Suprapubic skin (tissue), 4 donors: ENCODE measurements at regions not wholly inside any gene's neighbourhood (a gene's known extent, or its start where the extent isn't known, plus 50 kb on each side); places are given as distances from the start of the nearest gene placed in this dataset.

ENCODE experiments used
- DNase-seq, 2 donors: peaks; one replicate each; pipeline ENCODE4 v3.0.0-alpha.2; 2019; ENCODE audit warnings: low spot score in 2 of 2
- H3K27ac ChIP-seq: fragments of 200-600 bp; sonication (generic); one replicate; pipeline ENCODE4 v1.5.1; 2019
- H3K27me3 ChIP-seq: fragments of 200-600 bp; sonication (generic); one replicate; pipeline ENCODE4 v1.5.1; 2019
- H3K36me3 ChIP-seq: fragments of 200-600 bp; sonication (generic); one replicate; pipeline ENCODE4 v1.5.1; 2019
- H3K4me1 ChIP-seq: fragments of 200-600 bp; sonication (generic); one replicate; pipeline ENCODE4 v1.5.1; 2019
- H3K4me3 ChIP-seq: fragments of 200-600 bp; sonication (generic); one replicate; pipeline ENCODE4 v1.5.1; 2019; ENCODE audit warnings: mild to moderate bottlenecking
- H3K9me3 ChIP-seq: fragments of 200-600 bp; sonication (generic); one replicate; pipeline ENCODE4 v1.5.1; 2019
- EP300 ChIP-seq: sonication (generic); formaldehyde crosslinking; IDR thresholded peaks from one replicate; pipeline ENCODE4 v1.6.1; 2017; ENCODE audit warnings: antibody characterized with exemption
- POLR2A ChIP-seq, 2 donors: fragments of 450-650 bp; IDR thresholded peaks; one replicate each; pipeline ENCODE4 v1.6.1; 2017; ENCODE audit warnings: antibody characterized with exemption in 2 of 2, mild to moderate bottlenecking in 2 of 2, moderate library complexity in 2 of 2
- POLR2AphosphoS5 ChIP-seq, 3 donors: sonication (generic); formaldehyde crosslinking; IDR thresholded peaks; one replicate each; pipeline ENCODE4 v1.6.1; 2017; ENCODE audit warnings: antibody characterized with exemption in 3 of 3
- WGBS: methylation state at CpG from one replicate; pipeline ENCODE4 v1.1.5; 2018; 5-methylcytosine and 5-hydroxymethylcytosine counted together
- TF ChIP-seq, protein P1 (sequence below), 2 donors: fragments of 200-600 bp in 1 of 2; fragments of 450-650 bp in 1 of 2; sonication (generic) in 1 of 2; IDR thresholded peaks; one replicate each; pipeline ENCODE4 v1.5.1; 2016 to 2019; ENCODE audit warnings: antibody characterized with exemption in 2 of 2, mild to moderate bottlenecking in 1 of 2, moderate library complexity in 1 of 2

DNA sequence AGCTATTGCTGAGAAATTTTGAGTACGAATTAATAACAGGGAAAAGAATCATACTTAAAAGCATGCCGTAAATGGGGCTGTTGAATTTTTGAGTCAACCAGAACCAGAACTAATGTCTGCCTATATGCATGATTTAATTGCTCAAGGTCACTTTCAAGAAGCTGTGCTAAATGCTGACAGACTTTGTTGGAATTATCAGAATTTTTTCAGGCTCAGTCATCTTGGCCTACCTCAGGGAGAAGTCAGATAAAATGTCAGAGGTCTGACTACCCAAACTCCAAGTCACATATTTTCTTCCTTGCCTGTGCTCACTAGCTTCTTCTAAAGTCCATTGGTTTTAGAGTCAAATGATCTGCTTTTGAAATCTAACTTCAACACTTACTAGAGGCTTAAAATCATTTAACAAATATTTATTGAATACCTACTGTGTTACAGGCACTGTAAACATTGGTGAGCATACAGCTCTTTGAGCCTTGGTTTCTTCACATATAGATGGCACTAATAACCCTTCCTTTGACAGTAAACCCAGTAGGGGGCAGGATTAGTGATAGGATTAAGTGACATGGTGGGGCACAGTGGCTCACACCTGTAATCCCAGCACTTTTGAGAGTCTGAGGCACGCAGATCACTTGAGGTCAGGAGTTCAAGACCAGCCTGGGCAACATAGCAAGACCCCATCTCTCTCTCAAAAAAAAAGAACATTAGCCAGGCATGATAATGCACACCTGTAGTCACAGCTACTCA lies 121.2 kb upstream of the SLC44A3 start:
- DNase-seq = no peak
- H3K27ac ChIP-seq = peak overlapping the region; percentile 59
- no peaks in the 10 kb centered on the region for H3K36me3 ChIP-seq
- no peaks in the 10 kb centered on the region for H3K27me3 ChIP-seq
- H3K4me3 ChIP-seq = no peak overlapping the region
- no peaks in the 10 kb centered on the region for H3K9me3 ChIP-seq
- TF ChIP-seq, protein P1, sequence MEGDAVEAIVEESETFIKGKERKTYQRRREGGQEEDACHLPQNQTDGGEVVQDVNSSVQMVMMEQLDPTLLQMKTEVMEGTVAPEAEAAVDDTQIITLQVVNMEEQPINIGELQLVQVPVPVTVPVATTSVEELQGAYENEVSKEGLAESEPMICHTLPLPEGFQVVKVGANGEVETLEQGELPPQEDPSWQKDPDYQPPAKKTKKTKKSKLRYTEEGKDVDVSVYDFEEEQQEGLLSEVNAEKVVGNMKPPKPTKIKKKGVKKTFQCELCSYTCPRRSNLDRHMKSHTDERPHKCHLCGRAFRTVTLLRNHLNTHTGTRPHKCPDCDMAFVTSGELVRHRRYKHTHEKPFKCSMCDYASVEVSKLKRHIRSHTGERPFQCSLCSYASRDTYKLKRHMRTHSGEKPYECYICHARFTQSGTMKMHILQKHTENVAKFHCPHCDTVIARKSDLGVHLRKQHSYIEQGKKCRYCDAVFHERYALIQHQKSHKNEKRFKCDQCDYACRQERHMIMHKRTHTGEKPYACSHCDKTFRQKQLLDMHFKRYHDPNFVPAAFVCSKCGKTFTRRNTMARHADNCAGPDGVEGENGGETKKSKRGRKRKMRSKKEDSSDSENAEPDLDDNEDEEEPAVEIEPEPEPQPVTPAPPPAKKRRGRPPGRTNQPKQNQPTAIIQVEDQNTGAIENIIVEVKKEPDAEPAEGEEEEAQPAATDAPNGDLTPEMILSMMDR (IDR thresholded peaks at IDR 0.05) = no peak
- TF ChIP-seq EP300 (no peak), POLR2AphosphoS5 (IDR thresholded peaks at IDR 0.05) (no peak), POLR2A (IDR thresholded peaks at IDR 0.05) (no peak)
- WGBS = 66% methylated on average over 3 of the region's 3 CpGs
- H3K4me1 ChIP-seq = peaks cover 6% of the 10 kb centered on the region

DNA sequence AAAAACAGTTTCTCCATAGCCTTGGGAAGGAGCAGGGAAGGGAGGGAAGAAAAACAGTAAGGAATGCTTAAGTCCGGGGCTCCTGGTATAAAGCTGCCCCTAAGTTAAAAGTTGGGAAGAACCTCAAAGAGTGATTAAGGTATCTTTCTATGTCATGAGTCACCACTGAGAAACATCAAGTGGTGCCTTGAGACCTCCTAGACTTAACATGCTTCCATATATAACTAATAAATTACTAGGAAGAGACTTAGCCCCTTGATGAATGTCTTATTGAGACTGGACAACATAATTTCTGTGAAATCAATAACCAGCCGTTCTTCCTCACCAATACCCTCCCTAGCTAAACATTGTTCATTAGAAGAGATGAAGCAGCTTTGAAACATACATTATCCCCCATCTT lies 121.8 kb upstream of the SLC44A3 start:
- Histone ChIP-seq H3K27ac (peak overlapping the region; percentile 34), H3K9me3 (no peaks in the 10 kb centered on the region), H3K27me3 (no peaks in the 10 kb centered on the region), H3K36me3 (no peaks in the 10 kb centered on the region), H3K4me1 (peaks cover 6% of the 10 kb centered on the region), H3K4me3 (no peak overlapping the region)
- DNase-seq = no peak
- no peak for TF ChIP-seq POLR2AphosphoS5 (IDR thresholded peaks at IDR 0.05)
- TF ChIP-seq, protein P1 (IDR thresholded peaks at IDR 0.05) = no peak
- no peak for TF ChIP-seq EP300
- no peak for TF ChIP-seq POLR2A (IDR thresholded peaks at IDR 0.05)
- WGBS = 89% methylated on average over 2 of the region's 2 CpGs

DNA sequence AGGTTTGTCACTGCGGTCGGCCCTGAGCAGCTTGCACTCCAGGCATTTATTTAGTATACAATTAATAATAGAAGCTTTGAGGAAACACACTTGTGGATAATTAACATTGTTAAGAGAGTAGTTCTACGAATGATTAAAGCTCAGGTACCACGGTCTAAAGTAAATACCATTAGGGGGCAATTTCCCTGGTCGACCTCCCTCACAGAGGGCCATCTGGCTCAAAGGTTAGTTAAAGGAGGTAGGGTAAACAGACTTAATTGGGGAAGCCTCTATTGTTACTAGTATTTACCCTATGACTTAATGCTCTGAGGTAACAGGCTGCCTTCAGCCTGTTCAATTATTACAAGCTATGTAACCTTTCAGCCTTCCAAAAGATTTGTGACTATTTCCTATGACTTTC lies 122.3 kb upstream of the SLC44A3 start:
- WGBS = 73% methylated on average over 5 of the region's 5 CpGs
- Histone ChIP-seq H3K36me3 (no peaks in the 10 kb centered on the region), H3K27me3 (no peaks in the 10 kb centered on the region), H3K4me1 (peaks cover 6% of the 10 kb centered on the region), H3K27ac (peak overlapping the region; percentile 34), H3K4me3 (no peak overlapping the region), H3K9me3 (no peaks in the 10 kb centered on the region)
- DNase-seq = no peak
- TF ChIP-seq, protein P1 (IDR thresholded peaks at IDR 0.05) = no peak
- TF ChIP-seq POLR2A (IDR thresholded peaks at IDR 0.05) = no peak
- TF ChIP-seq EP300 = no peak
- TF ChIP-seq POLR2AphosphoS5 (IDR thresholded peaks at IDR 0.05) = no peak

DNA sequence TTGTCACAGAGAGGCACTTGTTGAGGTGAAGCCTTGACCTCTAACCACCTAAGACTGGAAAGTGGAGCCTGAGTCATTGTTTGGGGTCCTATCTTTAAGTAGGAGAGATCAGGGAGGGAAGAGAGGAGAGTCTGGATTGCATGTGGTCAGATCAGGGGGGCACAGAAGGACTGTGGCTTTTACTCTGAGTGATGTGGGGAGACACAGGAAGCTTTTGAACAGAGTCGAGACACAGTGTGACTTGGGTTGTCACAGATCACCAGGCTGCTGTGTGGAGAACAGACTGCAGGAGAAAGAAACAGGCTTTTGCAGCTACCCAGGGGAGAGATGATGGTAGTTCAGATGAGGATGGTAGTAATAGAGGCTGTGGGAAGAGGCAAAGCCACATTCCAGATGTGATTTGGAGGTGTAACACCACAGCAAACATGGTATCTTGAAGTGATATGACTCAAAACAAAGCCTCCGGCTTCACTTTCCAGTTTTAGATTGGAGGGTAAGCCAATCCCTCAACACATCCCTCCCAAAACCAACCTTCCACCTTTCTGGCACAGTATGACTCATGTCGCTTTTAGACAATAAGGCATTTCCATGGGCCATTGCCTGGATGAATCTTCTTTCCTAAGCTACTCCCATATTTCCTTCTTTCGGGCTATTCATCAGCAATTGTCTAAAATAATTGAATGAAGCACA lies 125.8 kb upstream of the SLC44A3 start:
- TF ChIP-seq, protein P1 (IDR thresholded peaks at IDR 0.05) = no peak
- TF ChIP-seq POLR2A (IDR thresholded peaks at IDR 0.05) (no peak), EP300 (no peak), POLR2AphosphoS5 (IDR thresholded peaks at IDR 0.05) (no peak)
- Histone ChIP-seq H3K4me3 (no peak overlapping the region), H3K27ac (no peak overlapping the region), H3K36me3 (no peaks in the 10 kb centered on the region), H3K27me3 (no peaks in the 10 kb centered on the region), H3K4me1 (peaks cover 4% of the 10 kb centered on the region), H3K9me3 (no peaks in the 10 kb centered on the region)
- no peak for DNase-seq
- 86% methylated on average over 4 of the region's 4 CpGs for WGBS

DNA sequence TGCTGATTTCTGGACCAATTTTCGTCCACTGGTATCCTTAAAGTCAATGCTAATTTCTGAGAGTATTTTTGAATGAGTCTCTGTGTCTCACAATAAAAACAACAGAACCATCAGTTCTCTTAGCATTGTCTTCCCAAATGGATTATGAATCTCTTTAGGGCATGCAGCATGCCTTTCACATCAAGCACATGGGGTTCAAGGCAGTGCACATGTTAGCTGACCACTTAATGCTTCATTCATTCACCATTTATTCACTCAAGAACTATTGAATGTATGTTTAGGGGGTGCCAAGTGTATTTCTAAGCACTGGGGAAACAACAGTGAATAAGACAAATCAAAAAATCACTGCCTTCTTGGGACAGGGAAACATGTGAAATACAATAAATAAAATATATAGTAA lies 126.7 kb upstream of the SLC44A3 start:
- Histone ChIP-seq H3K27ac (no peak overlapping the region), H3K36me3 (no peaks in the 10 kb centered on the region), H3K27me3 (no peaks in the 10 kb centered on the region), H3K9me3 (no peaks in the 10 kb centered on the region), H3K4me1 (peaks cover 8% of the 10 kb centered on the region), H3K4me3 (no peak overlapping the region)
- WGBS = 93% methylated on average over 1 of the region's 1 CpG
- DNase-seq = no peak
- no peak for TF ChIP-seq EP300
- TF ChIP-seq, protein P1 (IDR thresholded peaks at IDR 0.05) = no peak
